ENCODE measurements at regions not wholly inside any gene's neighbourhood (a gene's known extent, or its start where the extent isn't known, plus 50 kb on each side); places are given as distances from the start of the nearest gene placed in this dataset.

DNA sequence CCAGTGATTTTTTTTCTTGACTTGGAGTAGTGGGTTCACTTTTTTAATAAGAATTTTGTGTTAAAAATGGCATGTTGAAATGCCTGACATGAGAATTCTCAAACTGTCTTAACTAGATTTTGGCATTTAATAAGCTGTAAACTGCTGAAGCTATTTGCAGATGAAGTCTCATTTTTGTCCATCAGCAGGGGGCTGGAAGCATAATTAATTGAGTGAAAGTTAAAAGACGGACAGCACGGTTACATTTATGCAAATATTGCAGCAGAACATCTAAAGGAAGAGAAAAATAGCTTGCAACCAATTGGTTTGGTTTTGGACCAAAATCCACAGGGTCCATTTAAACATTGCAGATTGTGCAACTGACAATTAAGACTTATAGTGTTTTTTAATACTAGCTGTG lies 837.3 kb upstream of the KLHL1 start:
- Histone ChIP-seq H3K4me1 (ENCODE audit: control insufficient read depth in 1 of 2, extremely low read depth in 1 of 2, insufficient read depth in 2 of 2, low read length in 2 of 2) (no peaks in the 10 kb centered on the region), H3K27ac (ENCODE audit: low read length) (no peak overlapping the region), H3K4me3 (ENCODE audit: control insufficient read depth in 1 of 2, extremely low read depth in 1 of 2, low read length in 1 of 2) (no peak overlapping the region), H3K27me3 (replicated peaks in 1 of 2; ENCODE audit: control insufficient read depth in 2 of 2, extremely low read depth in 1 of 2, insufficient read depth in 2 of 2, low read length in 1 of 2) (no peaks in the 10 kb centered on the region), H3K9me3 (no peaks in the 10 kb centered on the region), H3K36me3 (ENCODE audit: control insufficient read depth in 2 of 2, extremely low read depth in 1 of 2, insufficient read depth in 1 of 2, low read length in 1 of 2) (no peaks in the 10 kb centered on the region)
- Mint-ChIP-seq H3K4me1 (no peaks in the 10 kb centered on the region), H3K36me3 (no peaks in the 10 kb centered on the region), H3K27me3 (no peaks in the 10 kb centered on the region), H3K9me3 (peaks cover 0 to 2% (median 0%) of the 10 kb centered on the region in 3 donors), H3K4me3 (no peak overlapping the region), H3K27ac (no peak overlapping the region)
- ATAC-seq (replicated peaks in 1 of 4) (no peak), DNase-seq (no peak)
- POLR2A ChIA-PET = no interaction called here
- CTCF ChIA-PET = interaction anchor here in 1 of 2 donors (0.7 kb wide), 1 partner anchor 17 kb away, joined by 3 read pairs; no protein-coding TSS in a partner anchor
- WGBS (ENCODE audit: insufficient coverage) = 92% methylated on average over 2 of the region's 2 CpGs

DNA sequence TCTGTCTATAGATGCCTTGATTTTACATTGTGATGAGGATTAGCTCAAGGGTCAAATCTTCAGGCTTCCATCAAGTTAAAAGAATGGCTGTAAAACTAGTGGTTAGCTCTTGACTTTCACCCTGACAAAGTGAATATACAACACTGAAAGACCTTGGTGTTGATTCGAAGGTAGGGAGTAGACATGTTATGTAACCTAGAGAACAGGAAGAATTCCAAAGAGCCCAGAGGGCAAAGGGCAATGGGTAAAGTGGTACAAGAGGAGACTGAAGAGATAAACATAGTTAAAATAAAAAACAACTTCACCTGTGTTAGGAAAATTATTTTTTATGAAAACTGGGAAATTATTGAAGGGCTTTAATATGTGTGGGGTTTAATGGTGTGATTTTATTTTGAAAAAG lies 833.2 kb upstream of the KLHL1 start:
- Mint-ChIP-seq H3K4me3 (no peak overlapping the region), H3K27ac (no peak overlapping the region), H3K4me1 (no peaks in the 10 kb centered on the region), H3K36me3 (no peaks in the 10 kb centered on the region), H3K27me3 (no peaks in the 10 kb centered on the region), H3K9me3 (peaks cover 0 to 5% (median 0%) of the 10 kb centered on the region in 3 donors)
- Histone ChIP-seq H3K4me3 (ENCODE audit: control insufficient read depth in 1 of 2, extremely low read depth in 1 of 2, low read length in 1 of 2) (no peak overlapping the region), H3K27me3 (replicated peaks in 1 of 2; ENCODE audit: control insufficient read depth in 2 of 2, extremely low read depth in 1 of 2, insufficient read depth in 2 of 2, low read length in 1 of 2) (no peaks in the 10 kb centered on the region), H3K36me3 (ENCODE audit: control insufficient read depth in 2 of 2, extremely low read depth in 1 of 2, insufficient read depth in 1 of 2, low read length in 1 of 2) (no peaks in the 10 kb centered on the region), H3K27ac (ENCODE audit: low read length) (no peak overlapping the region), H3K9me3 (no peaks in the 10 kb centered on the region), H3K4me1 (ENCODE audit: control insufficient read depth in 1 of 2, extremely low read depth in 1 of 2, insufficient read depth in 2 of 2, low read length in 2 of 2) (no peaks in the 10 kb centered on the region)
- WGBS (ENCODE audit: insufficient coverage) = 60% methylated on average over 1 of the region's 1 CpG
- DNase-seq = no peak
- CTCF ChIA-PET = interaction anchor here in 1 of 2 donors (0.6 kb wide), 1 partner anchor 22 kb away, joined by 3 read pairs; no protein-coding TSS in a partner anchor
- POLR2A ChIA-PET = no interaction called here
- no peak for ATAC-seq (replicated peaks in 1 of 4)

DNA sequence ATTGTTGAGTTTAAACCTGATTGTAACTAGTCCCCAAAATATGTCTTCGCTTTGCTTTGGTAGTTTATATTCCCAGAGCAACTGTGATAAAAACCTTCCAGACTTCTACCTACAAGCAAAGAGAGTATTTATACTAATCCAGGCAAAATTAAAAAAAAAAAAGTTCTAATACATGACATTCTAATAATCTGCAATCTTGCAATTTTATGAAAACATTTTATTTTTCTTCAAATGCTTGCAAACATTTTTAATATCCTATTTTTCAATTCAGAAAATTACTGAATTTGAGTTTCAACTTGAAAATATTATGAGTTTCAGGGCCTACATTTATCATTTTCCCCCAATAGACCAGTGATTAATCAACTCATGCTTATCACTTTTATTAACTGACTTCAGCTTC lies 830.2 kb upstream of the KLHL1 start:
- H3K4me3 Mint-ChIP-seq = no peak overlapping the region
- ATAC-seq (replicated peaks in 1 of 4) = no peak
- H3K4me1 Mint-ChIP-seq = no peaks in the 10 kb centered on the region
- CTCF ChIA-PET = no interaction called here
- POLR2A ChIA-PET = no interaction called here
- Histone ChIP-seq H3K36me3 (ENCODE audit: control insufficient read depth in 2 of 2, extremely low read depth in 1 of 2, insufficient read depth in 1 of 2, low read length in 1 of 2) (no peaks in the 10 kb centered on the region), H3K4me1 (ENCODE audit: control insufficient read depth in 1 of 2, extremely low read depth in 1 of 2, insufficient read depth in 2 of 2, low read length in 2 of 2) (no peaks in the 10 kb centered on the region), H3K4me3 (ENCODE audit: control insufficient read depth in 1 of 2, extremely low read depth in 1 of 2, low read length in 1 of 2) (no peak overlapping the region), H3K9me3 (no peaks in the 10 kb centered on the region), H3K27me3 (replicated peaks in 1 of 2; ENCODE audit: control insufficient read depth in 2 of 2, extremely low read depth in 1 of 2, insufficient read depth in 2 of 2, low read length in 1 of 2) (no peaks in the 10 kb centered on the region), H3K27ac (ENCODE audit: low read length) (no peak overlapping the region)
- no peak for DNase-seq
- WGBS (ENCODE audit: insufficient coverage) = no CpG with 5 or more reads among the region's 1 CpG
- peaks cover 3 to 12% (median 5%) of the 10 kb centered on the region in 3 donors for H3K9me3 Mint-ChIP-seq
- no peaks in the 10 kb centered on the region for H3K27me3 Mint-ChIP-seq
- H3K36me3 Mint-ChIP-seq = no peaks in the 10 kb centered on the region
- no peak overlapping the region for H3K27ac Mint-ChIP-seq

DNA sequence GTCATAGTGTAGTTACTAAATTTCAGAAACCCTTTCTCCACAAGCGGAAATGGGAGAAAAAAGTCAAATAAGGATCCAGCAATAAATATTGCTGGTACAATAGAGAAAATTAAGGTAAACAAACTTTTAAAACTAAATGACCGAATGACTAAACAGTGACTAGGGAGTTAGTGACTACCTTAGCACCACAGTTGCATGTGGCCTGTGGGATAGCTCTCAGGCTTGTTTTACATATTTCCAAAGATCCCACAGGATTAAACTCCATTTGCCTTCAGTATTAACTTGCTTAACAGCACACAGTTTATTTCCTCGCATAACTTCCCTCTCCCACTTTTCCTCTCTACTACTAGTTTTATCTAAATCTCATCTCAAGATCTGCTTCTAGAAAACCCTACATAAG lies 824.3 kb upstream of the KLHL1 start:
- 83% methylated on average over 1 of the region's 3 CpGs for WGBS (ENCODE audit: insufficient coverage)
- ATAC-seq (replicated peaks in 1 of 4) (no peak), DNase-seq (no peak)
- H3K9me3 ChIP-seq = no peaks in the 10 kb centered on the region
- H3K4me3 Mint-ChIP-seq = no peak overlapping the region
- no peaks in the 10 kb centered on the region for H3K27me3 Mint-ChIP-seq
- no peaks in the 10 kb centered on the region for H3K4me1 Mint-ChIP-seq
- no peaks in the 10 kb centered on the region for H3K36me3 Mint-ChIP-seq
- H3K4me3 ChIP-seq (ENCODE audit: control insufficient read depth in 1 of 2, extremely low read depth in 1 of 2, low read length in 1 of 2) = no peak overlapping the region
- H3K27ac ChIP-seq (ENCODE audit: low read length) = no peak overlapping the region
- CTCF ChIA-PET = no interaction called here
- POLR2A ChIA-PET = no interaction called here
- H3K27me3 ChIP-seq (replicated peaks in 1 of 2; ENCODE audit: control insufficient read depth in 2 of 2, extremely low read depth in 1 of 2, insufficient read depth in 2 of 2, low read length in 1 of 2) = no peaks in the 10 kb centered on the region
- H3K9me3 Mint-ChIP-seq = peaks cover 3 to 12% (median 7%) of the 10 kb centered on the region in 3 donors
- H3K4me1 ChIP-seq (ENCODE audit: control insufficient read depth in 1 of 2, extremely low read depth in 1 of 2, insufficient read depth in 2 of 2, low read length in 2 of 2) = peaks cover 0 to 2% of the 10 kb centered on the region in 2 experiments
- H3K36me3 ChIP-seq (ENCODE audit: control insufficient read depth in 2 of 2, extremely low read depth in 1 of 2, insufficient read depth in 1 of 2, low read length in 1 of 2) = no peaks in the 10 kb centered on the region
- no peak overlapping the region for H3K27ac Mint-ChIP-seq

DNA sequence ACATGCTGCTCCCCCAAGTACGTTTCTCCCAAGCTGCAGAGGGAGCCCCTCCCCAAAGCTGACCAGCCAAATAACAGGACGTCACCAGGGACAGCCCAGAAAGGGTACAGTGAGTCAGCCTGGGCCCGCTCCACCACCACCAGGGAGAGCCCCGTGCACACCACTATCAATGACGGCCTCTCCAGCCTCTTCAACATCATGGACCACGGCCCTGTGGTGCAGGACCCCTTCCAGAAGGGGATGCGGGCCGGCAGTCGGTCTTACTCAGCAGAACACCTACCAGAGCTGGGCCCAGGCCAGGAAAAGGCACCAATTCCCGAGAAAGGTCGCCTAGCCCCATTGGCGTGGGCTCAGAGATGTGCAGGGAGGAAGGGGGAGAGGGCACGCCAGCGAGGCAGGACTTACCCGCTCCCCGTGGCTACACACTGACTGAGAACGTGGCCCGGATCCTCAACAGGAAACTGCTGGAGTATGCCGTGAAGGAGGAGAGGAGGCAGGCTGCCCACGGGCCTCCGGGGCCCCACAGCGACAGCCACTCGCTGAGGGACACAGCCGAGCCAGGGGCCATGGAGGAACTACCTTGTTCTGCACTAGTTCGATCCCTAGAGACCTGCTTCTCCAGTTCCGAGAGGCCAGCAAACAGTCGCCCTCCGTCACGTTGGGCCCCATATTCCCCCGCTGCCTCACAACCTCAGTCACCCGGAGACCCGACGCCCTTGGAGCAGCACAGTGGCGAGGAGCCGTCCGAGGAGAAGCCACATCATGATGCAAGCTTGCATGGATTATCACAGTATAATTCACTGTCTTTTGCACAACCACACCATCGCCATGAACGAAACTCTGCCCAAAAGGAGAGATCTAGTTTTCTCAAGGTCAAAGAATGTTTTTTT lies 815.9 kb upstream of the KLHL1 start:
- POLR2A ChIA-PET = no interaction called here
- Mint-ChIP-seq H3K9me3 (peaks cover 0 to 7% (median 0%) of the 10 kb centered on the region in 3 donors), H3K27ac (no peak overlapping the region), H3K36me3 (no peaks in the 10 kb centered on the region), H3K27me3 (no peaks in the 10 kb centered on the region), H3K4me1 (no peaks in the 10 kb centered on the region), H3K4me3 (no peak overlapping the region)
- no peak for DNase-seq
- WGBS (ENCODE audit: insufficient coverage) = 84% methylated on average over 36 of the region's 38 CpGs
- H3K36me3 ChIP-seq (ENCODE audit: control insufficient read depth in 2 of 2, extremely low read depth in 1 of 2, insufficient read depth in 1 of 2, low read length in 1 of 2) = no peaks in the 10 kb centered on the region
- CTCF ChIA-PET = no interaction called here
- ATAC-seq (replicated peaks in 1 of 4) = no peak
- H3K9me3 ChIP-seq = no peaks in the 10 kb centered on the region
- H3K4me3 ChIP-seq (ENCODE audit: control insufficient read depth in 1 of 2, extremely low read depth in 1 of 2, low read length in 1 of 2) = no peak overlapping the region
- H3K27me3 ChIP-seq (replicated peaks in 1 of 2; ENCODE audit: control insufficient read depth in 2 of 2, extremely low read depth in 1 of 2, insufficient read depth in 2 of 2, low read length in 1 of 2) = no peaks in the 10 kb centered on the region
- no peak overlapping the region for H3K27ac ChIP-seq (ENCODE audit: low read length)
- peaks cover 0 to 2% of the 10 kb centered on the region in 2 experiments for H3K4me1 ChIP-seq (ENCODE audit: control insufficient read depth in 1 of 2, extremely low read depth in 1 of 2, insufficient read depth in 2 of 2, low read length in 2 of 2)

- Mint-ChIP-seq H3K9me3 (peaks cover 0 to 15% (median 2%) of the 10 kb centered on the region in 3 donors), H3K27me3 (no peaks in the 10 kb centered on the region), H3K4me3 (no peak overlapping the region), H3K36me3 (no peaks in the 10 kb centered on the region), H3K27ac (no peak overlapping the region), H3K4me1 (no peaks in the 10 kb centered on the region)
- DNase-seq = no peak
- Histone ChIP-seq H3K27ac (ENCODE audit: low read length) (no peak overlapping the region), H3K27me3 (replicated peaks in 1 of 2; ENCODE audit: control insufficient read depth in 2 of 2, extremely low read depth in 1 of 2, insufficient read depth in 2 of 2, low read length in 1 of 2) (no peaks in the 10 kb centered on the region), H3K4me1 (ENCODE audit: control insufficient read depth in 1 of 2, extremely low read depth in 1 of 2, insufficient read depth in 2 of 2, low read length in 2 of 2) (no peaks in the 10 kb centered on the region), H3K4me3 (ENCODE audit: control insufficient read depth in 1 of 2, extremely low read depth in 1 of 2, low read length in 1 of 2) (no peak overlapping the region), H3K9me3 (no peaks in the 10 kb centered on the region), H3K36me3 (ENCODE audit: control insufficient read depth in 2 of 2, extremely low read depth in 1 of 2, insufficient read depth in 1 of 2, low read length in 1 of 2) (no peaks in the 10 kb centered on the region)
- no CpG with 5 or more reads among the region's 1 CpG for WGBS (ENCODE audit: insufficient coverage)
- POLR2A ChIA-PET = interaction anchor here in 1 of 2 donors (0.7 kb wide), 1 partner anchor 19 kb away, joined by 3 read pairs; no protein-coding TSS in a partner anchor
- CTCF ChIA-PET = no interaction called here
- no peak for ATAC-seq (replicated peaks in 1 of 4)
These were observed 803.0 kb upstream of the KLHL1 start for GRCh38 chr13:70911286-70911685.
